VCaP (cell line): ENCODE measurements at regions not wholly inside any gene's neighbourhood (a gene's known extent, or its start where the extent isn't known, plus 50 kb on each side); places are given as distances from the start of the nearest gene placed in this dataset.

Source experiments
- H3K27ac ChIP-seq: fragments of 450-650 bp; 2 replicates; pipeline ENCODE4 v1.5.1; 2017
- TF ChIP-seq, protein P1 (sequence below): fragments of 450-650 bp; conservative IDR thresholded peaks from 2 replicates; pipeline ENCODE4 v1.5.1; 2017; ENCODE audit warnings: mild to moderate bottlenecking, moderate library complexity

DNA sequence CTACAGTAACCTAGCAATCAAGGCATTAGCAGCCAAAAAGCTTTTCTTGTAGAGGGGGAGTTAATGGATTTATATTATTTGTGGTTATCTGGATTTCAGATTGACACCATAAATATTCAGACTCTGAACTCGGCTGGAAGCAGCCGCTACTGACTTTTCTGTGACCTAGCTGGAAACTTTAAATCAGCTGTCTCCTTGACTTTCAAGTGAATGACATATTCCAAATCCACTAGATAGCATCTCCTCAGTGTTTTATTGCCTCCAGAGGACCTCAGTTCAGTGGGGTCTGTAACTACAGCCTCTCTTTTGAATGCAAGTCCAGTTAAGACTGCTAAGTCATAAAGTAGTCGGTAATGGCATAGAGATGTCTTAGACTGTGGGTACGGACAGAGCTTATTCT lies 448.5 kb downstream of the NUF2 start:
- TF ChIP-seq, protein P1, sequence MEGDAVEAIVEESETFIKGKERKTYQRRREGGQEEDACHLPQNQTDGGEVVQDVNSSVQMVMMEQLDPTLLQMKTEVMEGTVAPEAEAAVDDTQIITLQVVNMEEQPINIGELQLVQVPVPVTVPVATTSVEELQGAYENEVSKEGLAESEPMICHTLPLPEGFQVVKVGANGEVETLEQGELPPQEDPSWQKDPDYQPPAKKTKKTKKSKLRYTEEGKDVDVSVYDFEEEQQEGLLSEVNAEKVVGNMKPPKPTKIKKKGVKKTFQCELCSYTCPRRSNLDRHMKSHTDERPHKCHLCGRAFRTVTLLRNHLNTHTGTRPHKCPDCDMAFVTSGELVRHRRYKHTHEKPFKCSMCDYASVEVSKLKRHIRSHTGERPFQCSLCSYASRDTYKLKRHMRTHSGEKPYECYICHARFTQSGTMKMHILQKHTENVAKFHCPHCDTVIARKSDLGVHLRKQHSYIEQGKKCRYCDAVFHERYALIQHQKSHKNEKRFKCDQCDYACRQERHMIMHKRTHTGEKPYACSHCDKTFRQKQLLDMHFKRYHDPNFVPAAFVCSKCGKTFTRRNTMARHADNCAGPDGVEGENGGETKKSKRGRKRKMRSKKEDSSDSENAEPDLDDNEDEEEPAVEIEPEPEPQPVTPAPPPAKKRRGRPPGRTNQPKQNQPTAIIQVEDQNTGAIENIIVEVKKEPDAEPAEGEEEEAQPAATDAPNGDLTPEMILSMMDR: no peak
- no peak overlapping the region for H3K27ac ChIP-seq

- H3K27ac ChIP-seq: no peak overlapping the region
- TF ChIP-seq, protein P1: no peak
Measured at GRCh38 chr1:163771637-163772036, 449.9 kb downstream of the NUF2 start.

DNA sequence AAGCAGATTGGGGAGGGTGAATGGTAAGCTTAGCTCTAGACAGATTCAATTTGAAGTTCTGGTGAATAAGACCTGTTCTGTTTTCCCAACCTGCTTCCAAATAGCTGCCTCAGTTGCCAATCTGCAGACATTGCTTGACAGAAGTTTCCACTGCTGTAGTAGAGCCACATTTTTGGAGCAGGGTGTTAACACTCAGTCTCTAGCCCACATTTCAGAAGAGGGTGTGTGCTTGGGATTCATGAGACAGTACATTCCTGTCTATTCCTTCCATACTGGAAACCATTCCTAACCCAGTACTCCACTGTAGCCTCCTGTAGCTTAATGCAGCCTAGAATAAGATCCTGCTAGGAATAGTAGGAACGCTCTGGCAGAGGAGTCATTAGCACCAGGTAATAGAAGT lies 450.5 kb downstream of the NUF2 start:
- TF ChIP-seq, protein P1: no peak
- H3K27ac ChIP-seq: no peak overlapping the region

DNA sequence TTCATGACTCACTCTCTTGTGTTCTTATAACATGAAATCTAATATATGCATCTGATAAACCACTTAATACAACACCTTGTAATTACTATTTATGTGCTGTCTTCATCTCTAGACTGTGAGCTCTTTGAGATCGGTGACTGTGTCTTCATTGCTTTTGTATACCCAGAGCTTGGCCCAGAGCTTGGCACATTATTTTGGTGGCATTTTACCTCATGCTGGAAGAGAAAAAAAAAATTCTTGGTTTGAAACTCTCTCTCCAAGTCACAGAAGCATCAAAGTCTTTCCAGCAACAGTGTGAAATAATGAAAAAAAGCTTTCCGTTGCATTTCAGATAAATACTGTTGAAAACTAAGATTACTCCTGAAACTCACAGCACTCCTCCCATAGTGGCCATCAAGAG lies 451.6 kb downstream of the NUF2 start:
- TF ChIP-seq, protein P1: no peak
- no peak overlapping the region for H3K27ac ChIP-seq

- no peak overlapping the region for H3K27ac ChIP-seq
- TF ChIP-seq, protein P1: no peak
Measured at GRCh38 chr1:163774401-163774945, 452.7 kb downstream of the NUF2 start.

- no peak overlapping the region for H3K27ac ChIP-seq
- TF ChIP-seq, protein P1: no peak
Measured at GRCh38 chr1:163774978-163775620, 453.3 kb downstream of the NUF2 start.

DNA sequence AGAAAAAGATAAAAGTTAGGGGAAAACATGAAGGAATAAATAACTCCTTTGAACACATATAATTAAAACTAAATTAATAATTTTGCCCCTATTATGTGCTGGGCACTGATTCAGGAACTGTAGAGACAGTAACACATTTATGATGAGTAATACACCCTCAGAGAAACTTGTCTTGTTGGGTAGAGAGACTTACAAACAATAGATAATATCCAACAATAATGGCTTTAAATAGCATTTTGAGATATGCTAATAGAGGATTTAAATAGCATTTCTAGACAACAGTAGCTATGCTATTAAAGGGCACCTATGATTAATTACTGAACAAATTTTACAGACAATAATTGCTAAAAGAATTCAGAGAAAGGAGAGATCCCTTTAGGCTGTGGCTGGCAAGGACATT lies 455.5 kb downstream of the NUF2 start:
- TF ChIP-seq, protein P1: no peak
- no peak overlapping the region for H3K27ac ChIP-seq
